HG02759 (cell line): ENCODE measurements at regions not wholly inside any gene's neighbourhood (a gene's known extent, or its start where the extent isn't known, plus 50 kb on each side); places are given as distances from the start of the nearest gene placed in this dataset.
A peak's percentile ranks its signal among the peaks of the same experiment; 100 is the strongest.
"Not testable (repeated sequence)": the region's sequence is repeated elsewhere in the genome, so short reads cannot be mapped to it uniquely, and the experiment has no call there.

Experiments used
- ATAC-seq: cut with Tn5 transposase; IDR thresholded peaks from one replicate; pipeline ENCODE4 v1.9.1; 2021; ENCODE audit warnings: mild to moderate bottlenecking, moderate library complexity; ENCODE audit not compliant: unreplicated experiment

DNA sequence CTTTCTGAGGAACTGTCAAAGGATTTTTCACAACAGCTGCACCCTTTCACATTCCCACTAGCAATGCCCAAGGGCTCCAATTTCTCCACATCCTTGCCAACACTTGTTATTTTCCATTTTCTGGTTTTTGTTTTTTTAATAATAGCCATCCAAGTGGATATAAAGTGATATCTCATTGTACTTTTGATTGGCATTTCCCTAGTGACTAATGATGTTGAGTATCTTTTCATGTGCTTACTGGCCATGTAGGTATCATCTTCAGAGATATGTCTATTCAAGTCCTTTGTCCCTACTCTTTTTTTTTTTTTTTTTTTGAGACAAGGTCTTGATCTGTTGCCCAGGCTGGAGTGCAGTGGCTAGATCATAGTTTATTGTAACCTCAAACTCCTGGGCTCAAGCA is 115.8 kb upstream of the HAND1 start:
- no peak for ATAC-seq

DNA sequence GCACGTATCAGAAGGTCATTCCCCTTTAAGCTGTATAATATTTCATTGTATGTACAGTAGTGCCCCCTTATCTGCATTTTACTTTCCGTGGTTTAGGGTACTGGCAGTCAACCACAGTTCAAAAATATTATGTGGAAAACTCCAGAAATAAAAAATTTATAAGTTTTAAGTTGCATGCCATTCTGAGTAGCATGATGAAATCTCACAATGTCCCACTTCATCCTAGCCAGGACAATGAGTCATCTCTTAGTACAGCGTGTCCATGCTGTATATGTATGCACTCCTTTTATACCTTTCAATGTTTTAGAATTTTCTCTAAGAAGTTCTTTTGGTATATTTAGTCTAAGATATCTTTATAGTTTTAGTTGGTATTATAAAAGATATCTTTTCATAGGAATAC is 115.0 kb upstream of the HAND1 start:
- no peak for ATAC-seq

DNA sequence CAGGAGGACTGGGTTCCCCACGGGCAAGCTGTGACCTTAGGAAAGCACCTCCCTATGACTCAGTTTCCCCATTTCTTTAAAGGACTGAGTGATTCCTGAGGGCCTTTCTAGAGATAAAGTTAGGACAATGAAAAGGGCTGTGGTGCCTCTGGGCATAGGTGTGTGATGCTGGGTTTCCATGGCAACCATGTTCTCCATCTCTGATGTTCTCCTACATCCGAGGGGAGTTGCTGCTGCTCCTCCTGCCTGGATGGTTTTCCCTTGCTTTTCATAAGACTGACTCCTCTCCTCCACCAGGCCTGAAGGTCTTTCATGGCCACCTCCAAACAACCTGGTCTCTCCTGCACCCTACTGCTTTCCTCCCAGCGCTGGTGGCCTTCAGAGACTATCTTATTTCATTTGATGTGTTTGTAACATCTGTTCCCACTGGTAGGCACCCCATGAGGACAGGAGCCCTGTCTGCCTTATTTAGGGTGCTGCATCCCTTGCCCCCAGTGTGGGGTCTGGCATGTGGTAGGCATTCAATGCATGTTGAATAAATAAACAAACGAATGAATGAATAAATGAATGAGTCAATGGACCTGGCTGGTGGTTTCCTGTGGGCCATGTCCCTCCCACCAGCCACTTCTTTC is 112.2 kb upstream of the HAND1 start:
- ATAC-seq = no peak

DNA sequence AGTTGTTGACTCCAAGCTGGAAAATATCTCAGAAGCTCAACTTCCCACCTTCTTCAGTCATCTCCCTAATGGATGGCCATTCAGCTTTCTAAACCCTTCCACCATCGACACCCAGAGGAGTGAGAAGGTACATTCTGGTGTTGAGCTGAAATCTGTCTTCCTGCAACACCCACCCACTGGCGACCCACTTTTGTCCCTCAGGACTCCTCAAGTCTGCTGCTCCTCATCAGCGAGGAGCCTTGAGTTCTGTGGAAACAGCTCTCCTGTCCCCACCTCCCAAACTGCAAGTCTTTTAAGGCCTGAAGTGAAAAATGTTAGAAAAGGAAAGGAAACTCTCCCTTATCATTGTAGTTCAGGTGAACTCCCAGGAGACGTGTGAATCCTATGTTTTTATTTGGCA is 111.5 kb upstream of the HAND1 start:
- no peak for ATAC-seq

DNA sequence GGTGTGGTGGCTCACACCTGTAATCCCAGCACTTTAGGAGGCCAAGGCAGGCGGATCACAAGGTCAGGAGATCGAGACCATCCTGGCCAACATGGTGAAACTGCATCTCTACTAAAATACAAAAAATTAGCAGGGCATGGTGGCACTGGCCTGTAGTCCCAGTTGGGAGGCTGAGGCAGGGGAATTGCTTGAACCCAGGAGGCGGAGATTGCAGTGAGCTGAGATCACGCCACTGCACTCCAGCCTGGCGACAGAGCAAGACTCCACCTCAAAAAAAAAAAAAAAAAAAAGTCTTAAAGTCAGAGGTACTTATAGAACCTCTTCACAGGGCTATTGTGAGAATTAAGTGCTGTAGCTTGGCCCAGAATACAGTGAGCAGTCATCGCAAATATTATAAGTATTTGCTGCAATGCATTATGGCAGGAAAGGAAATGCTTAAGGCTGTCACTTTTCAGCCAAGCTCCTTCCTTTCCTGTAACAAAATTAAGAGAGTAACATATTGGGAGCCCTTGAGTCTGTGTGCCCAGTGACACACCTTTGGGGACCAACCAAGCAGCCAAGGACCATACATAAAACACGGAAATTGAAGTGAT is 110.9 kb upstream of the HAND1 start:
- not testable (repeated sequence) for ATAC-seq

DNA sequence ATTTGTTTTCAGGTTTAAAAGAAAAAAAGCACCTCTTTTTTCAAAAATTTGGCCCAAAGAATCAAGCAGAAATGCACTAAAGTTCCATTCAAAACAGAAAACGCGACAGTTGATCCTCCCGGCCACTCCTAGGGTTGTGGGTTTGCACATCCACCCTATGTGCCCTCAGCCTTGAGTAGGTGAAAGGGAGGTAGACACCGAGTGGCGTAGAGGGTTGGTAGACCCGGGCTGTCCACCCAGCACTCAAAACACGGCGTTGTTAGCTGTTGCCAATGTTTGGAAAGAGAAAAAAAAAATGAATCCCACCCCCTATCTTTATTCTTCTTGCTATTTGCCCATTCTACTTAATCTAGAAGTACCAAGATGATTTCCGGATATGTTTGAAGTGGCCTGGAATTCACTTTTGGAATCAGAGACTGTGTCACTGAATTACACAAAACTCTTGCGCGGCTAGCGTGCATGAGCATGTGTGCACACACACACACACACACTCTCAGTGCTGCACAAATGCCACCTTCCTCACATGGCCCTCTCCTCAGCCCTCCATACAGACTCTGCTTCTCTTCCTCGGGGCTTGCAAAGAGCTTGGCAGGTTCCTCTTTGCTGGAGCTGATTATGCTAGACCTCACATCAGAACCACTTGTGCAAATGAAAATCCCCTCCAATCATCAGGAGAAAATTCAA is 110.2 kb upstream of the HAND1 start:
- ATAC-seq = no peak

DNA sequence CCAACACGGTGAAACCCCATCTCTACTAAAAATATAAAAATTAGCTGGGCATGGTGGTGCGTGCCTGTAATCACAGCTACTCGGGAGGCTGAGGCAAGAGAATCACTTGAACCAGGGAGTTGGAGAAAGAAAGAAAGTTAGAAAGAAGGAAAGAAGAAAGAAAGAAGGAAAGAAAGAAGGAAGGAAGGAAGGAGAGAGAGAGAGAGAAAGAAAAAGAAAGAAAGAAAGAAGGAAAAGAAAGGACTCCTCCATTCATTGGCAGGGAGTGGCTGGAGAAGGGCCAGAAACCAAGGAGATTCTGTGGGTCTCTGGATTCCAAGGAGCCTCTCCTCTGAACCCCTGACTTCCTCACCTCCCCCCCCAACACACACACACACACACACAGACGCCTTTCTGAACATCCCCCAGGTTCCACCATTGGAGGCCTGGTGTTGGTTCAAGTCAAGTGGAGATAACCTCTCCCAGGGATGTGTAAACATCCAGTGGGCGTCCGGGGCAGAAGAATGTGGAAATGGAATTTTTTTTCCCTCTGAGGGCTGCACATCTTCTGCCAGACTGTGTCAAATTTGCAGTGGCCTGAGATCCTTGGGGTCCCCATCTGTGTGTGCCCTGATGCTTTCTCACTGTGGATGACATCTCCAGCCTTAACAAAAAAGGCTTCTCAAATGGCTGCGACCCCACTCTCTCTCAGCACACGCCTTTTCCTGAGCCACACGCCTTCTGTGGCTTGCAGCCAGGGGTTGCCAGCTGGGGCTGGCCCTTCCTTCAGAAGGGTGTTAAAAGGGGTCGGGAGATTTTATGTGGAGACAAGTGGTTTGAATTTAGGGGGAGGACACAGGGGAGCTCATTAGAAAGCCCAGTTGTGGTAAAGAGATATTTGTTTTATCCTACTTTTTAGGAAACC is 109.3 kb upstream of the HAND1 start:
- ATAC-seq = no peak

DNA sequence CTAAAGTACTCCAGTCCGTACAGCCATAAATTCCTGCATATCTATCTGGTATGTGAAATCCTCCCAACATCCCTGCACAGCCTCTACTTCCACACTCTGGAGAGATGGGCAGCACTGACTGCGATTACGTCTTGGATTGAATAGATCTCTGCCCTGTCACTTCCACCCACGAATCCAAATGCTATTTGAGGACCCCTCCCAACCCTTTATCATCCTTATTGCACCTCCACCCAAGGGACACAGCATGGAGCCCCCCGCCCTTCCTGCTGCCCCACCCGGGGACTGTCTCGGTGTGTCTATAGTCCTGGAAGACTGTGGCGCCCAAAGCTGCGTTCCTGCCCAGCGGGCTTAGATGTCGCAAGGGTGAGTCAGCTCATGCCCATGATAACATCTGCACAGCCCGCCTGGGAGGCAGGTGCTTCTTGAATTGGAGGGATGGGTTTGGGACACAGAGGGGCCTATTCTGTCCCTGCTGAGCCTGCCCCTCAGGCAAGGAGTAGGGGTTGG is 105.7 kb upstream of the HAND1 start:
- no peak for ATAC-seq

DNA sequence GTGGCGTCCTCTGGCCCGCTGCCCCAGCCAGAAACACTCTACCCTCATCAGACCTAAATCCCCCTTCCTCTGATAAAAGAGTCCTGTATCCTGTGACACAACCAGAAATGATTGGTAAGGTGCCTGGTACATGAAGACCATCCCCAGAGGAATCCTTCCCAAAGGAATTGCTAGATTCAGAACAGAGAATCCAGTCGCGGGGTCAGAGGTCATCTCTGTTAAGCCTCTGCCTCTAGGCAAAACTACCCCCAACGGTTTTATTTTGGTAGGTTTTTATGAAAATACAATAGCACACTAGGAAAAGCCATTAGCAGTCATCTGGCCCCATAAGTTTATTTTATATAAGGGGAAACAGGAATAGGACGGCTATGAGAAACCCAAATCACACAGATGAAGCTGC is 102.4 kb upstream of the HAND1 start:
- no peak for ATAC-seq

DNA sequence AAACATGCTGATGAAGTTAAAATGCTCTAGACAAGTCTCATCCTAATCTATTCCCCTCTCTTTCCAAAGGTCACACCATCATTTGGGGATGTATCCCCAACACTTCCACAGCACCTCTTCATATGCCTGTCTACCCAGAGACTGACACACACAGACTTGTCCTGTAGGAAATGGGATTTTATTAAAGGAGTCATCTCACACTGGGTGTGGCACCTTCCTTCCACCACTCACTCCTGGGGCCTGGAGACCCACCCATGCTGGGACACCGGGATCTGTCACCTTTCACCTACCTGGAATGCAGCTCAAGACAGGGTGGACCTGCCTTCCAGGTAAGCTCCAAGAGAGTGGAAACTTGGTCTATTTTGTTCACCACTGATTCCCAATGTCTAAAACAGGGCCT is 99.4 kb upstream of the HAND1 start:
- ATAC-seq = no peak

DNA sequence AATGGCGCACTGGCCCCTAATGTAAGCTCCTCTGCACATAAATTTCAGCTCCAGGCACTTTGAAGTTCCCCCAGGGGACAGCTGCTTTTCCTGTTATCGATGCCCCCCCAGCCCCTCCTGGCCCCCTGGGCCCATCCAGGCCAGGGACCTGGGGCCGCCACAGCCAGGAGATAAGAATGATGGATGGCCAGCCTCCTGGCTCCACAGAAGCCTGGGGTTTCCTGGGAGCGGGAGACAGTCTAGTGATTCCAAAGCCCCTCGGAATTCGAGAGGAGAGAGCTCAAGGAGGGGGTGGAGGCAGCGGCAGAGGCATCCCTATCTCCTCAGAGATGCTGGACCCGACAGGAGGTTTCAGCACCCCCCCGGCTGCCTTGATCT is 98.4 kb upstream of the HAND1 start:
- no peak for ATAC-seq

DNA sequence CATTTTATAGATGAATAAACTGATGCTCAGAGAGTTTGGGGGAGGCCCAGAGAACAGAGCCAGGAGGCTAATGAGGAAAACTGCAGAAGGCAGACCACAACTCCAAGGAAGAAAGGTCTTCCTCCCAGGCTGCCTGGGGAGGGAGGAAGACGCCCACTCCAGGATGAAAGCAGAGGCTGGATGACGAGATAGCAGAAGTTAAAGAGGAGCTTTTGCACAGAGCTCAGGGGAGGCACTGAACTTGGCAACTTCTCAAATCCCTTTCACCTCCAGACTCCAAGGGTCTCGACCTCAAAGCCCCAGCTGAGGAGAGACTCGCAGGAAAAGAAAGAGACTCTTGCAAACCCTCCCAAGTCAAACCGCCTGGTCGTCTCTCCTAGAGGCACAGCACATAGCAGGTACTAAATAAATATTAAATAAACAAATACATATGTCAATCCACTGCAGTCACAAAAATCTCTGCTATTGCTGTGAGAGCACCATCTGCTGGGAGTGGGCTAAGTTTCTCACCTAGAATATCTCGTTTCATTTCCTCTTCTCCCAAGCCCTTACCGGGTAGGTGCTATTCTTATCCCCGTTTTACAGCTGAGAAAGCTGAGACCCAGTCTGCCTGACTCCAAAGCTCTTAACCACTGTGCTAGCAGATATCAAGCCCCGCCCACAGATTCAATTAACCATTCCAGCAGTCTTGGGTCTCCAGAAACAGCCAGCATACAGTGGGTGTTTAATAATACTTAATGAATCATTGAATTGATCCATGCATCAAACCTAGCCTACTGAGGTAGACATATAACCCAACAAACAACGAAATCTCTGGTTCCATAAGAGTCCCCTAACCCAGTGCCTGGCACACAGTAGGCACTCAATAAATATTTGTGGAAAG is 97.8 kb upstream of the HAND1 start:
- ATAC-seq = peak; percentile 89

DNA sequence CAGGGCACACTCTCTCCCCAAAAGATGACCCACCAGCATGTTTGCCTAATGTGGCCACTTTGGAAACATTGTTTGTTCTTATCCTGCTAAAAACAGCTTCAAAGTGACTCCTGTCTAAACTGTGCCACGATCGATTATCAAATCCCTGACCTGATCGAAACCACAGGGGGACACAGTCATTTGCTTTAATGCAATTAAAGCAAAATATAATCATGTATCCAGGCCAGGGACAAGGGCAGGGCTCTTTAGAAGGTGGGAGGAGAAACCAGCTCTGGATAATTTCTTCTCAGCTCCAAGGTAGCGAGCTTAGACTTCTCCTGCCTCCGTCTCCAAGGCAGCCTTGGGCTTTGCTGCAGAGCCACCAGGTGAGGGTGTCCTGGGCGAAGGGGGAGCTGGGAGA is 95.0 kb upstream of the HAND1 start:
- no peak for ATAC-seq

DNA sequence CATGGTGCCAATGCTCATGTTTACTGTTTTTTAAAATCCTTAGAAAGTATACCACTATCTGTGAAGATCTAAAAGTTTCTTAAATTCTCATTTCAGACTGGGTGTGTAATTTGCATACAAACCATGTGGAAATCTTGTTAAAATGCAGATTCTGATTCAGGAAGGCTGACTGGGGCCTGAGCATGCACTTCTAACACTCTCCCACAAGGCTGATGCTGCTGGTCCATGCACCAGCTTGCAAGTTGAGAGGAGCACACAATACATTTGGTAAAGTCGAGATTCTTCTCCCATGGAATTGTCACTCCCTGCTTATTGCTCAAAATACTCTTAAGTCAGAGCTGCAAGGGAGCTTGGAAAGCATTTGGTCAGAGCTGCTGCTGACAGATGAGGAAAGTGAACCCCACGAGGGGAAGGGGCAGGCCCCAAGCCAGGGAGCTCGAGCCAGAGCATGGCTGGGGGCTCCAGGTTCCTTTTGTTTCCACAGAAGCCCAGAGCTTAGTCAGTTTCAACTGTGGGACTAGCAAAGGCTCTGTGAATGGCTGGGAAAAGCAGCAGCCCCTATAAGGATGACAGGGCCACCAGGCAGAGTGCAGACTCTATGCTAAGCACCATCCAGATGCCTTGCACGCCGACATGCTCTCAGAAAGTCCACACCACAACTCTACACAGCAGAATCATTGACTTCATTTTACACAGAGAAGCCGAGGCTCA is 93.5 kb upstream of the HAND1 start:
- ATAC-seq = no peak

DNA sequence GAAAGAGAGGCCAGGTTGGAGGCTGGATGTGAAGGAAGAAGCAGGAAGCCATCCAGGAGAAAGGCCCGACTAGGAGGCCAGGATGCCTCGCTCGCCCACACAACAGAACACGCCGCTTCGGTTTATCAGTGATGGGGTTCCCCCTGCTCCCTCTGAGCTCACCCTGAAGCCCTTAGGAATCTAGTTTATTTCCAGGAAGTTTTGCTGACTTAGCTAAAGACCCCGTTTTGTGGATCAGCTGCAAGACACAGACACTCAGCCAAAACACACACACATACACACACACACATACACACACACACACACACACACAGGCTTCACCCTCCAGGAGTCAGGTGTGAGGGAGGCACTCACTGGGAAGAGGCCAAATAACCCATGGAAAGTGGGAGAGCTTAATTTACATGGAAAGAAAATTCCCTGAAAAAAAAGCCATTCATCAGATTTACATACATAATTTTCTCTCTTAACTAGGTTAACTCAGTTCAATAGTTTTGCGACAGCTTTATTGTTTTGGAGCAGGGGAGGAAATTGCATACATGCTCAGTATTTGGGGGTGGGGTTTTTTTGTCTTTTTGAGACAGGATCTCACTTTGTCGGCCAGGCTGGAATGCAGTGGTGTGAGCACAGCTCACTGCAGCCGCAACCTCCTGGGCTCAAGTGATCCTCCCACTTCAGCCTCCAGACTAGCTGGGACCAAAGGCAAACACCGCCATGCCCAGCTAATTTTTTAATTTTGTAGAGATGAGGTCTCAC is 92.7 kb upstream of the HAND1 start:
- no peak for ATAC-seq

DNA sequence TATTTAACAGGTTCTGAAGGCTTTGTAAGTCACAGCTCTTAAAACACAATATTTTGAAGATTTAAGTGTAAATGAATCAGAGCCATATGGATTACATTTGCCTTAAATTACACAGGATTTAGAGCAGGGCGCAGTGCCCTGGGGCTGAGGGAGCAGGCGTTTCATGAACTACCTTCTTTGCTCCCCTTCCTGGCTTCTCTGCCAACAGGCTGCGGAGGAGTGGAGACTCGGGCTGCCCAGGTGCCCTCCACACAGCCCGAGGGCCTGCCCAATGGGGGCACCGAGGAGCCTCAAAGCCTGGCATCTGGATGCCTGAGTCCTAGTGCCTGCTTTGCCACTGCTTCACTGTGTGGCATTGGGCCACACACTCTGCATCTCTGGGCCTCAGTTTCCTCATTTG is 90.6 kb upstream of the HAND1 start:
- ATAC-seq = no peak

DNA sequence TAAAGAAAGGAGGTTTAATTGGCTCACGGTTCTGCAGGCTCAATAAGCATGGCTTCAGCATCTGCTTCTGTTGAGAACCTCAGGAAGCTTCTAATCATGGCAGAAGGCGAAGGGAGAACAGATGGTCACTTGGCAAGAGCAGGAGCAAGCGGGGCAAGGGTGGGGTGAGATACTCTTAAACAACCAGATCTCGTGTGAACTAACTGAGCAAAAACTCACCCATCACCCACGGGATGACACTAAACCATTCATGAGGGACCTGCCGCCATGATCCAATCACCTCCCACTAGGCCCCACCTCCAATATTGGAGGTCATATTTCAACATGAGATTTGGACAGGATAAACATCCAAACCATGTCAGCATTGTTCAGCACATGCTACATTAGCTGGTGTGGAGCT is 89.1 kb upstream of the HAND1 start:
- no peak for ATAC-seq

DNA sequence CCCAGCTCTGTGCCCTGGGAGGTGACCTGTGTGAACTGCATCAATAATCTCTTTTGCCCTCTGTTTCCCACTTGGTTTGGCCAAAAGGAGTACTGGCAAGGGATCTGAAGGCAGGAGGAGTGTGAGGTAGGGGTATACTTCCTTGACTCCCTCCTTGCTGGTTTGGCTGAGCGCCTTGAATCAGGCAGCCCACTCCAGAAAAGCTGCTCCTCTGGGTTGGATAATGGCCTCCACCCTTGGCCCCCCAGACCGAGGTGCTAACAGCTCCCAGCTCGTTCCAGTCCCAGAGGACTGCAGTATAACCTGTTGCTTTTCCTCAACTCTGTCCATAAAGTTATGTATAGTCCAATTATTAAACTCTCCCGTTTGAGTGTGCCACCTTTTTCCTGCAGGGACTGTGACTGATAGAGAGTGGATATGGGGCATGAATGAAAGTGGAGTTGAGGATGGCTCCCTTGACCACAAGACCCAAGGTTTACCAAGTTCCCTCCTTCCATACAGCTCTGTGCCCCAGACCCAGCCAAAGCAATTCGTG is 88.2 kb upstream of the HAND1 start:
- ATAC-seq = no peak

DNA sequence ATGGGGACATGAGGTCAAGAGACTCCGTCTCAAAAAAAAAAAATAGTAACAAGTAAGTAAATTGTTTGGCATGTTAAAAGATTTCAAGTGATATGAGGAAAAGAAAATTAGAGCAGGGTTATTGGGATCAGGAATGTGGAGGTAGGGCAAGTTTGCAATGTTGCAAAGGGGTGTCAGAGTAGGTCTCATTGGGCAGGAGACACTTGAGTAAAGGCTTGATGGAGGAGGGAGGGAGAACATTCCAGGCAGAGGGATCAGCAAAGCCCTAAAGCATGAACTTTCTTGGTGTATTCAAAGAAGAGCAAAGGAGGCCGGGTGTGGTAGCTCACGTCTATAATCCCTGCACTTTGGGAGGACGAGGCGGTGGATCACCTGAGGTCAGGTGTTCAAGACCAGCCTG is 87.1 kb upstream of the HAND1 start:
- ATAC-seq = no peak
